ENCODE measurements at regions not wholly inside any gene's neighbourhood (a gene's known extent, or its start where the extent isn't known, plus 50 kb on each side); places are given as distances from the start of the nearest gene placed in this dataset.

DNA sequence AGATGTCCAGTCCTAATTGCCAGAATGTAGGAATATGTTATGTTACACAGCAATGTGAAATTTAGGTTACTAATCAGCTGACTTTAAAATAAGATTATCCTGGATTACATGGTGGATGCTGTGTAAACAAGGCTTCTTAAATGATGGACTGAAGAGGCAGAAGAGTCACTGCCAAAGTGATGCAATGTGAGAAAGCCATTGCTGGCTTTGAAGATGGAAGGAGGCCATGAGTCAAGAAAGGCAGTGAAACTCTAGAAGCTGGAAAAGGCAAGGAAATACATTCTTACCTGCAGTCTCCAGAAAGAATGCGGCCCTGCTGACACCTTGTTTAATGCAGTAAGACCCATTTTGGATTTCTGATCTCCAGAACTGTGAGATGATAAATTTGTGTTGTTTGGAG lies 179.1 kb upstream of the ZPLD1 start:
- no peak for DNase-seq

- no peak for DNase-seq
Observed at GRCh38 chr3:102258666-102259227, 176.1 kb upstream of the ZPLD1 start.

GRCh38 chr3:102259663-102260062 lies 175.2 kb upstream of the ZPLD1 start:
- DNase-seq, result no peak

DNA sequence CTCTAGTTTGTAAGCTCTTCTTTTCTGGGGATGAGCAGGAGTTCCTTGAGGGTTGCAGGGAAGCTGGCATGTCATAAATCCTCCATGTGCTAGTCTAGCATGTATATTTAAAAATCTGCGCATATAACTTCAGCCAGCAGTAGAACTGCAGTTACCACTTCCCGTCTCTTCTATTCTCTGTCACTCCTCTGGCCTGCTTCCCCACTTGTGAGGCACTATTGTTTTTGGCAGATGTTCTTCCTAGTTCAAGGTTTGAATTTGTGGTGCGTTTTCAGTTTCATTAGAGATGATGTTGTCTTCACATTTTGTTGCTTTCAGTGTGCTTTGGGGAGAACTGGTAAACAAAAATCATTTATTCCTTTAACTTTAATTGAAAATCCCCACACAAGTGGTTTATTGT lies 169.1 kb upstream of the ZPLD1 start:
- no peak for DNase-seq

GRCh38 chr3:102269406-102269805 lies 165.4 kb upstream of the ZPLD1 start:
- DNase-seq, result no peak

- DNase-seq, result no peak
Observed at GRCh38 chr3:102290241-102290640, 144.6 kb upstream of the ZPLD1 start.

DNA sequence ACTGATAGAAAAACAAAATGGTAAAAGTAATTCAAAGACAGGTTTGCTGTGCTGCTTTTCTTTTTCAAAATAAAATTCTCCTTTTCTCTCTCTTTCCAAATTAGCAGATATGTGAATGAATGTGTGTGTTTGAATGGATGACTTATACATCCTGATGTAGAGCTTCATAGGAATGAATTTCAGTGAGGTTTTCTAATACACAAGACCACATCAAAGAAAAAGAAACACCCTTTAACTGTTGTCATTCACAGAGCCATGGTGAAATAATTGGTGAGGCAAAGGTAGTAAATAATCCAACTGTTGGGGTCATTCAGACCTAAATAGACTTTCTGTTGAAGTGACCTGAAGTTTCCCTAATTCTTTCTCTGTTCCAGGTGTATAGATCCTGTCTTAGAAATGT lies 139.1 kb upstream of the ZPLD1 start:
- no peak for DNase-seq

DNA sequence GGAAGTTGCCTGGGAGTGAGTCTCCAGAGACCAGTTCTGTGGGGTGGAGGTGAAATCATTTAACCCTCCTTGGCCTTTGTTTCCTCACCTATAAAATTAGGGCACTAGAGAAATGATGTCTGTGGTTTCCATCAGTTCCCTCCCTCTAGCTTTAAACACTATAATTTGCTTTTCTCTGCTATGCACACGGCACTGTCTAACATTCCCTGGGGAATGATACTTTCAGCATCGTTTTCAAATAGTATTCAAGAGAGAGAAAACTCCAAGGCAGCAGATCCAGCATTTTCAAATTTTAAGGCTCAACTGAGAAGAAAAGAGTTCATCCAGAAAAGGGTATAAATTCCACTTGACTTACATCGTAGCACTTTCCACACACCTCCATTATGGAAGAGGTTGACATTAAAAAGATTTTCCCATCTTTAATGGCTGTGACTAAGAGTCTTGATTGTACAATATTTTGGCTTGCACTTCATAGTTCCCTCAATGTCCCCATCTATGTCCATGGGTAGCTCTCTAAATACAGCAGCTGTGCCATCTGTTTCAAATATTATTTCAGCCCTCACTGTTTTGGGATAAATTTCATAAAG lies 137.7 kb upstream of the ZPLD1 start:
- no peak for DNase-seq

- peak; percentile 20 for DNase-seq
Observed at GRCh38 chr3:102299125-102299877, 135.5 kb upstream of the ZPLD1 start.

DNA sequence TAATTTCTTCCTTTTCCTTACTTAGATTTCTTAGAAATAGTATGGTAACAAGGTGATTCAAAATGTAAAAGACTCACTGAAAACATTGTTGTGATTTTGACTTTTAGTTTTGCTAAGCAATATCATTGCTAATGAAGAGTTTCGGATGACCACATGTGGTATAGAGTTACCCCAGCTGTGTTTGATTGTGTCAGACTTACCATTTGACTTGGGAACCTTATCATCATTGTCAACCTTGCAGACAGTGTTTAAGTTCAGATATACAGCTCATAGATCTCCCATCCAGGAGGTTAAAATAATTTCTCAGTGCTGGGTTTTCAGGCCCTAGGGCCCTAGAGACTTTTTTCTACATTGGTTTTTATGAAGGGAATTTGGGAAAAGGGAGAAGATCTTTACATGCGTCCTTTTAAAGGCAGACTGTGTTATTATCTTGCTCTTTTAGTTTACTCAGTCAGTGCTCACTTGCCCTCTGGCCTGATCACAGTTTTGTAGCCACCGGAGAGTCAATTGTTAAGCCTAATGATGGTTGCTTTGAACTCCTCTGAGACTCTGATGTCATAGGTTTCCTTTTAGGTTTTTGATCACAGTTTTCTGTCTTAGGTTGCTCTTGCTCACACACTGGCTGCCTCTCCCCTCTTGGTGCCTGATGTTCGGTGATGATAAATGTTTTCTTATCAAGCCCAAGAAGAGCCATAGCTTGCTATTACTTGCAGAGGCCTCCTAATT lies 133.5 kb upstream of the ZPLD1 start:
- no peak for DNase-seq

- no peak for DNase-seq
Observed at GRCh38 chr3:102302020-102302419, 132.8 kb upstream of the ZPLD1 start.

- DNase-seq, result no peak
Observed at GRCh38 chr3:102304550-102304949, 130.3 kb upstream of the ZPLD1 start.

DNA sequence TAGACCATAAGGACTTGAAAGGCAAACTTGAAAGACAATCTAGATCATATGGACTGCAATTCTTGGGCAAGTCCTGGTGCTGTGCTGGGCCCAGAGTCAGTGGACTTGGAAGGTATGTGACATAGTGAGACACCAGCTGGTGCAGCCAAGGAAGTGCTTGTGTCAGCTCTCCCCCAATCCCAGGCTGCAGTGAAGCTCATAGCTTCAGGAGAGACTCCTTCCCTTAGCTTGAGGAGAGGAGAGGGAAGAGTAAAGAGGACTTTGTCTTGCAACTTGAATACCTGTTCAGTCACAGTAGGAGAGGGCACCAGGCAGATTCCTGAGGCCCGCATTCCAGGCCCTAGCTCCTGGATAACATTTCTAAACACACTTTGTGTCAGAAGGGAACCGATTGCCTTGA lies 127.4 kb upstream of the ZPLD1 start:
- DNase-seq, result no peak

DNA sequence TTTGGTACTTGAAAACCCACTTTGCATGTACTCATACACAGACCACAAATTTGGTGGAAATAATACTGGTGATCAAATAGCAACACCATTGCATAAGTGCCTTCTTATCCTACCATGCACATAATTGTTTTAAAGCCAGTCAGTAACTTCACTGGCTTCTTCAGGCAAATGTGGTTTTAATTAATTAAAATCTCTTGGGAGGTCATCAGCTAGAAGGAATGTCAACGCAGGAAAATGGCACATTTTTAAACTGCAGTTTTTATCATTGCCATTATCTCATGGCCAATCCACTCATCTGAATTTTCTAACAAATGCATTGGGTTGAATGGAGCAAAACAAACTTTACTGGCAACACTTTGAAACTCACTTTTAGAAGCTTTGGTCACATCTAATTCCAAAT lies 105.7 kb upstream of the ZPLD1 start:
- no peak for DNase-seq

DNA sequence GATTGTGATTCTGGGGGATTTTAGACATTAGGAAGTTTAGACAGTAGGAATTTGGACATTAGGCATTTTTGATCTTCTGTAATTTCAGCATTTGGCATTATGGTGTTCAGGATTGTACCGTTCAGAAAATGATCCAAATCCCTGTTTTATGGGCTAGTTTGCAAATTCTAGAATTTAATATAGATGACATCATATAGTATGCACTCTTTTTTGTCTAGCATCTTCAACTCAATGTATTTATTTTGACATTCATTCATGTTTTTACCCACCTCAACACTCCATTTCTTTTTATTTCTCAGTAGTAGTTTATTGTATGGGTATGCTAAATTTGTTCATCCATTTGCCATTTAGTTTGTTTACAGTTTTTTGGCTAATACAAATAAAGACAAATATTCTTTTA lies 105.3 kb upstream of the ZPLD1 start:
- DNase-seq, result no peak

GRCh38 chr3:102332205-102332604 lies 102.6 kb upstream of the ZPLD1 start:
- no peak for DNase-seq

GRCh38 chr3:102332934-102333333 lies 101.9 kb upstream of the ZPLD1 start:
- no peak for DNase-seq

DNA sequence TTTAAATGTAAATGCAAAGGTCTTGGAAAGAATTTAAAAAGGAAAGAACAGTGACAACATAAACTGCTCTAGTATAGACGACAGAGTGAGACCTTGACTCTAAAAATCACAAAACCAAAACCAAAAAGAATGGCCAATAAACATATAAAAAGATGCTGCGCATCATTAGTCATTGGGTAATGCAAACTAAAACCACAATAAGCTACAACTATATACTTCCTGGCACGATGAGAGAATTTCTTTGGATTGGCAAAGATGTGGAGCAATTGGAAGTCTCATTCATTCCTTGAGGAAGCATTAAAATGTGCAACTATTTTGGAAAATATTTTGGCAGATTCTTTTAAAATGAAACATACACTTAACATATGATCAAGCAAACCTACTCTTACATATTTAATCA lies 98.7 kb upstream of the ZPLD1 start:
- no peak for DNase-seq

DNA sequence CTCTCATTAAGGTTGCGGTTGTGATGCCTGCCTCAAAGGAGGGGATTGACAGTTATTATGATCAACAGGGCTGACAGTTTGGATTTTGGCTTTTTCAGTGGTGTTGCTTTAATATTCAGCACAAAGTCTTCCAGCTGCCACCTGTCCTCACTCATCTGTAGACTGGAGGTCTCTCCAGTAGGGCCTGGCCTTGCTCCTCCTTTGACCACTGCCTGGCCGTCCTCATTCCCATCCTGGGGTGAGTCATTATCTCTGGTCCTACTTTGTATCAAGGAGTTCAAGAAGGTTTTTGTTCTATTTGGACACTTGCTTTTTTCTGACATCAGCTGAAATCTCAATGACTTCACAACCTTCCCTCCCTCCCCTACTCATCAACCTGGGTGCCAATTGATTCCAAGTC lies 95.1 kb upstream of the ZPLD1 start:
- DNase-seq, result no peak

GRCh38 chr3:102346897-102347296 lies 87.9 kb upstream of the ZPLD1 start:
- no peak for DNase-seq

GRCh38 chr3:102348904-102349303 lies 85.9 kb upstream of the ZPLD1 start:
- no peak for DNase-seq

- no peak for DNase-seq
Observed at GRCh38 chr3:102353148-102353547, 81.7 kb upstream of the ZPLD1 start.

DNA sequence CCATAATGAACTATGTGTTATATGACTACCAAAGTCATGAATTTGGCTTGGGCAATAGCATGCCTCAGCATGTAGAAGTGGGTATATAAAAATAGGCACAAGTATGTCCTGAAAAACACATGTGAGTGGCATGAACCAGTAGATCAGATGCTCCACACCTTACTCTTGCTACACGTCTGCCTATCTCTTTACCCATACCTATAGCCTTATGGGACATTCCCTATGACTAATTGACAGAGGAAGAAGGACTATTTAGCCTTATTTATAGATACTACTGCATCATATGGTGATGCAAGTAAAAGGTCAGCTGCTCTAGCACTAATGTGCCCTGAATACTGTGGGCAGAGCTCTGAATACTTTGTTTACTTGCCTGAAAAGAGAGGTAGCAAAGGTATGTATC lies 81.0 kb upstream of the ZPLD1 start:
- DNase-seq, result no peak
